ENCODE measurements at regions not wholly inside any gene's neighbourhood (a gene's known extent, or its start where the extent isn't known, plus 50 kb on each side); places are given as distances from the start of the nearest gene placed in this dataset.

DNA sequence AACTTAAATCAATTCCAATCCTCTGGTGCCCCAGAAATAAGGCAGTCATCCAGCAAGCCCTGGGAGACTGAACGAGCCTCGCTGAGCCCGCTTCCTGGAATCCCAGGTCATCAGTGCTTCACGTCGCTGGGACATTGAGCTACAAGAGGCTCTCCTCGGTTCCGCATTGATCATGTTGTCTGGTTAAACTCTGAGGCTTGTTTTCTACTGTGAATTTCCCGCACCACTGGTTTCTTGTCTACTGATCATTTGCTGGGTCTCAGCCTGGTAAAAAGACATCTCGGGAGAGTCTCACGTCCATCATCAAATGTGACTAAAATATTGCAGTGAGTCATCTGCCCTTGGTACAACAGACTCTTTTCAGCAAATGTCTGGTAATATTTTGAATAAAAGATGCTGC is 569.2 kb downstream of the QKI start:
- 63 to 64% methylated on average over 6 to 10 of the region's 10 CpGs for WGBS, 2 donors (ENCODE audit: low coverage in 1 of 2)
- no peak for TF ChIP-seq EP300 (IDR thresholded peaks at IDR 0.05)
- TF ChIP-seq, protein P1, sequence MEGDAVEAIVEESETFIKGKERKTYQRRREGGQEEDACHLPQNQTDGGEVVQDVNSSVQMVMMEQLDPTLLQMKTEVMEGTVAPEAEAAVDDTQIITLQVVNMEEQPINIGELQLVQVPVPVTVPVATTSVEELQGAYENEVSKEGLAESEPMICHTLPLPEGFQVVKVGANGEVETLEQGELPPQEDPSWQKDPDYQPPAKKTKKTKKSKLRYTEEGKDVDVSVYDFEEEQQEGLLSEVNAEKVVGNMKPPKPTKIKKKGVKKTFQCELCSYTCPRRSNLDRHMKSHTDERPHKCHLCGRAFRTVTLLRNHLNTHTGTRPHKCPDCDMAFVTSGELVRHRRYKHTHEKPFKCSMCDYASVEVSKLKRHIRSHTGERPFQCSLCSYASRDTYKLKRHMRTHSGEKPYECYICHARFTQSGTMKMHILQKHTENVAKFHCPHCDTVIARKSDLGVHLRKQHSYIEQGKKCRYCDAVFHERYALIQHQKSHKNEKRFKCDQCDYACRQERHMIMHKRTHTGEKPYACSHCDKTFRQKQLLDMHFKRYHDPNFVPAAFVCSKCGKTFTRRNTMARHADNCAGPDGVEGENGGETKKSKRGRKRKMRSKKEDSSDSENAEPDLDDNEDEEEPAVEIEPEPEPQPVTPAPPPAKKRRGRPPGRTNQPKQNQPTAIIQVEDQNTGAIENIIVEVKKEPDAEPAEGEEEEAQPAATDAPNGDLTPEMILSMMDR (IDR thresholded peaks at IDR 0.05), result no peak
- TF ChIP-seq POLR2A (IDR thresholded peaks at IDR 0.05), result no peak
- TF ChIP-seq POLR2AphosphoS5 (IDR thresholded peaks at IDR 0.05), result no peak
- H3K4me3 ChIP-seq, result no peak overlapping the region
- no peaks in the 10 kb centered on the region for H3K27me3 ChIP-seq
- no peak for ATAC-seq
- H3K27ac ChIP-seq, result no peak overlapping the region
- H3K4me1 ChIP-seq, result no peaks in the 10 kb centered on the region
- no peaks in the 10 kb centered on the region for H3K36me3 ChIP-seq
- no peaks in the 10 kb centered on the region for H3K9me3 ChIP-seq

DNA sequence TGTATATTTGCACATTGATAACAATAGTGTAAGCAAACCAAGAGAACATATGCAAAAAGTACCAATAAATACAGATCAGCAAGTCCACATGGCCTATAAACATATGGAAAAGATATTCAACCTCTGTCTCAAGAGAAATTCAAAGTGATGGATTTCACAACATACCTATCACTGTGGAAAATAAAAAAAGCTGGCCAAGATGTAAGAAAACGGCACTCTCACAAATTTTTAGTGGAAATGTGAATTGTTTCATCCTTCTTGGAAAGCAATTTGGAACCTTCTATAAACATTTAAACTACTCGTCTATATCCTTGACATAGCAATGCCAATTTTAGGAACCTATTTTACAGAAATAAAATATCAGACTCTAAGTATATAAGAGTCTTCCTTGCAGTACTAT is 559.8 kb downstream of the QKI start:
- Histone ChIP-seq H3K27ac (no peak overlapping the region), H3K36me3 (no peaks in the 10 kb centered on the region), H3K4me1 (no peaks in the 10 kb centered on the region), H3K4me3 (no peak overlapping the region), H3K9me3 (peaks cover 0 to 3% (median 0%) of the 10 kb centered on the region in 3 donors), H3K27me3 (no peaks in the 10 kb centered on the region)
- TF ChIP-seq, protein P1 (IDR thresholded peaks at IDR 0.05), result no peak
- no peak for TF ChIP-seq EP300 (IDR thresholded peaks at IDR 0.05)
- no peak for TF ChIP-seq POLR2AphosphoS5 (IDR thresholded peaks at IDR 0.05)
- no peak for TF ChIP-seq POLR2A (IDR thresholded peaks at IDR 0.05)
- ATAC-seq, result no peak
- WGBS, 2 donors (ENCODE audit: low coverage in 1 of 2), result 37 to 47% methylated on average over 2 of the region's 2 CpGs

DNA sequence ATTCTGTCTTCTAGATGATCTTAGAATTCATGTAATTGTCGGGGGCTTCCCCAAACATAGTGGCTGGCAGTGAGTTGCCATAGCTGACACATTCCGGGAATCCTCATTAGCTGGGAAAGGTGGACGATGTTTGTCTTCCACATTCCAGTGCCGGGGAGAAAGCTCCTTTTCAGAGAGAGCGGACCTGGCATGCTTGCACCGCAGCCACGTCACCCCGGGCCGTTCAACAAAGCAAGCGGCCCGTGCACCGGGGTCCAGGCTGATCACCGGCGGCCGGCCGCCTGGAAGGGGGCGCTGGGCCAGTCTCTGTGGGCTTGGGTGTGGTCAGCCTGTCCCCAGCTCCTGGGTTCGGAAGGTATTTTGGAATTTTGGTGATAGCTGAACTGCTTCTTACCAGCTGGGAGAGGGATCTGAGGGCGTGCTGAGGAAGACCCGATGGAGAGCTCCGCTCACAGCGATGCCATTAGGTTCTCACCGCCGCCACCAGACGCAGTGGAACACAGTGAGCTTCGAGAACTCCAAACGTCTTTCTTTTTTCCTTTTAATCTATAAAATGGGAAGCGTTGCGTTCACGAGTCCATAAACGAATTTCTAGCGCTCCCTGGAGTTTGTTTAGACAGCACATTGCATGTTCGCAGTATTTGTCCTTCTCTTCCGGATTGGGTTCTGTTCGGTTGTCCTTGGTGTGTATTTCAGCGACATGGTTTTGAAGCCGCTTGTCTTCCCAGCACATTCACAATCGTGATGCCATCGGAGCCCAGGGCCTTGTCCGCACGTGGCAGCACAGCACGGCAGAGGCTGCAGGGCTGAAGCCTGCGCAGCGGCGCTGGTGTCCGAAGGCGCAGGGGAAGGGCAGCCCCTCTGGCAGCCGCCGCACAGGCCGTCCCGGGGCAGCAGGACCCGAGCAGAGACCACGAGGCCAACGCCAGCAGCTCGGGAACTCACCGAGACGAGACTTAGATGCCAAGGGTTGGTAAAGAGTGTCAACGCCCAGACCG is 557.6 kb downstream of the QKI start:
- Histone ChIP-seq H3K27me3 (no peaks in the 10 kb centered on the region), H3K4me1 (no peaks in the 10 kb centered on the region), H3K4me3 (no peak overlapping the region), H3K27ac (no peak overlapping the region), H3K9me3 (peaks cover 0 to 3% (median 0%) of the 10 kb centered on the region in 3 donors), H3K36me3 (no peaks in the 10 kb centered on the region)
- no peak for ATAC-seq
- TF ChIP-seq POLR2A (IDR thresholded peaks at IDR 0.05) (no peak), POLR2AphosphoS5 (IDR thresholded peaks at IDR 0.05) (no peak), EP300 (IDR thresholded peaks at IDR 0.05) (no peak)
- TF ChIP-seq, protein P1 (IDR thresholded peaks at IDR 0.05), result no peak
- 92 to 97% methylated on average over 7 to 12 of the region's 59 CpGs for WGBS, 2 donors (ENCODE audit: low coverage in 1 of 2)

DNA sequence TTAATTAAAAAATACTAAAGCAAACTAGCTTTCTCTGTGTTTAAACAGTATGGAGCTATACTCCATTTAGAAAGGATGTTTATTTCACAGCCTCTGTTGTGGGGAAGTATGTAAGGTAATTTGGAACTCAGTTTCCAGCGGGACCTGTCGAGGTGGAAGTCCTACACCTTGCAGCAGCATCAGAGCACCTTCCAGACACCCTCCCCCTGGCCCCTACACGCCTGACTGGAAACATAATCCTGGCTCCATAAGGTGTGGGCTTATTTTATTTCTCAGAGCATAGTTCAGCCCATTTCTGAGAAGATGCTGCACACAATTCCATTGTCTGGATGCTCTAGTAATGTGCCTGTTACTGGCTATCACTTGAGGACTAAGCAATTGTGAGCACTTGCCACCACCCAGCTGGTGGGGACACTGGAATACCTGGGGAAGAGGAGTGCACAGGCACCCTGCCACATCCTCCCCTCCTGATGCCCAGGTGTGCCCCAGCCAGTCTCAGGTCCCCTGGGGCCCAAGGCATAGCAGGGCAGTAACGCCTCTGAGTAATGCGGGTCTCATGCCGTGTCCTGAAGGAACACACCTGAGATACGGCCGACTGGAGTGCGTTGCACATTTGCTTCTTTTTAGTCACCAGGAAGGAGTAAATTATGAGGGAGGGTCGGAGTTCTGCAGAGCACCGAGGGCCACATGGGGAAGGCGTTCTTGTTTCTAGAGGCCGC is 556.5 kb downstream of the QKI start:
- peaks cover 0 to 3% (median 0%) of the 10 kb centered on the region in 3 donors for H3K9me3 ChIP-seq
- no peaks in the 10 kb centered on the region for H3K27me3 ChIP-seq
- TF ChIP-seq POLR2AphosphoS5 (IDR thresholded peaks at IDR 0.05) (no peak), POLR2A (IDR thresholded peaks at IDR 0.05) (no peak), EP300 (IDR thresholded peaks at IDR 0.05) (no peak)
- TF ChIP-seq, protein P1 (IDR thresholded peaks at IDR 0.05), result no peak
- 87 to 88% methylated on average over 7 to 9 of the region's 13 CpGs for WGBS, 2 donors (ENCODE audit: low coverage in 1 of 2)
- H3K27ac ChIP-seq, result no peak overlapping the region
- no peak for ATAC-seq
- H3K36me3 ChIP-seq, result no peaks in the 10 kb centered on the region
- H3K4me3 ChIP-seq, result no peak overlapping the region
- H3K4me1 ChIP-seq, result peaks cover 0 to 3% (median 0%) of the 10 kb centered on the region in 3 donors
